HepG2 (cell line): ENCODE measurements at regions not wholly inside any gene's neighbourhood (a gene's known extent, or its start where the extent isn't known, plus 50 kb on each side); places are given as distances from the start of the nearest gene placed in this dataset.

Source experiments
- ATAC-seq: fragments of 200-7000 bp; cut with Tn5 transposase; 3 replicates; pipeline ENCODE4 v1.9.1; 2020; ENCODE audit warnings: mild to moderate bottlenecking, moderate library complexity
- BruUV-seq: library from RNA; stranded (reverse); fragments of 400-500 nt; replicated peaks from 2 replicates; lab custom pipeline; 2021; lab: Mats Ljungman, UMichigan
- CTCF ChIA-PET: fragments of 300-600 bp; formaldehyde crosslinking; extraction: SDS; loops from one replicate; lab custom pipeline; 2021; ENCODE audit warnings: low total read pairs, inconsistent platforms, low intra/inter-chr PET ratio; lab: Yijun Ruan, JAX
- POLR2A ChIA-PET: fragments of 350-600 bp; sonication (Branson Sonifier 250); formaldehyde crosslinking; loops from one replicate; lab custom pipeline; 2020; ENCODE audit warnings: antibody characterized with exemption, inconsistent platforms; lab: Yijun Ruan, JAX
- DNase-seq: peaks from one replicate; pipeline ENCODE4 v3.0.0-alpha.2; 2015; ENCODE audit warnings: low spot score
- FAIRE-seq: peaks from 3 replicates; lab custom pipeline; 2011; peaks lifted over from hg19 to GRCh38; lab: Jason Lieb, UNC
- H2AFZ ChIP-seq: one replicate; pipeline ENCODE4 v1.6.1; 2011; ENCODE audit warnings: low read length, inconsistent platforms
- H3K27ac ChIP-seq: fragments of 300-600 bp; 3 replicates; pipeline ENCODE4 v1.8.0; 2011; ENCODE audit warnings: mixed run types, mild to moderate bottlenecking, mixed read lengths, low read length, inconsistent platforms; ENCODE audit not compliant: insufficient read depth; ENCODE audit errors: extremely low read length
- H3K27me3 ChIP-seq, 2 experiments: fragments of 200-600 bp in 1 of 2; 2 replicates in 1 of 2; 3 replicates in 1 of 2; pipeline versions ENCODE4 v1.6.0 to v1.8.0; 2011; ENCODE audit warnings: low read length in 2 of 2, mild to moderate bottlenecking in 2 of 2, moderate library complexity in 2 of 2, inconsistent platforms in 1 of 2; ENCODE audit not compliant: insufficient read depth in 2 of 2, control insufficient read depth in 1 of 2
- H3K36me3 ChIP-seq, 2 experiments: fragments of 200-600 bp in 1 of 2; replicated peaks in 1 of 2; 2 replicates in 1 of 2; 3 replicates in 1 of 2; pipeline versions ENCODE4 v1.5.1 to v1.8.0; 2011; ENCODE audit warnings: low read length in 2 of 2, inconsistent platforms in 1 of 2; ENCODE audit not compliant: insufficient read depth in 2 of 2, control insufficient read depth in 1 of 2
- H3K4me1 ChIP-seq: 2 replicates; pipeline ENCODE4 v1.5.1; 2012; ENCODE audit warnings: low read length, inconsistent platforms; ENCODE audit not compliant: insufficient read depth
- H3K4me2 ChIP-seq: 2 replicates; pipeline ENCODE4 v1.6.0; 2011; ENCODE audit warnings: low read depth, low read length, inconsistent platforms
- H3K4me3 ChIP-seq, 3 experiments: fragments of 200-600 bp in 1 of 3; sonication (generic), shearing (Covaris generic) in 1 of 3; replicated peaks in 1 of 3; 2 replicates each; pipeline ENCODE4 v1.5.1; 2011 to 2016; ENCODE audit warnings: low read length in 3 of 3, inconsistent platforms in 2 of 3, low read depth in 2 of 3, mild to moderate bottlenecking in 2 of 3, control low read depth in 1 of 3, mixed read lengths in 1 of 3; ENCODE audit not compliant: insufficient read depth in 1 of 3
- H3K79me2 ChIP-seq: one replicate; pipeline ENCODE4 v1.6.1; 2011; ENCODE audit warnings: low read length, inconsistent platforms; ENCODE audit not compliant: insufficient read depth
- H3K9ac ChIP-seq: 2 replicates; pipeline ENCODE4 v1.6.0; 2011; ENCODE audit warnings: mild to moderate bottlenecking, low read depth, low read length, inconsistent platforms; ENCODE audit not compliant: insufficient read depth
- H3K9me3 ChIP-seq: 2 replicates; pipeline ENCODE4 v1.5.1; 2012; ENCODE audit warnings: mild to moderate bottlenecking, low read length
- H4K20me1 ChIP-seq: 2 replicates; pipeline ENCODE4 v1.6.0; 2011; ENCODE audit warnings: inconsistent platforms, mild to moderate bottlenecking, low read length, moderate library complexity; ENCODE audit not compliant: insufficient read depth
- ARNTL ChIP-seq: sonication (generic); formaldehyde crosslinking; IDR thresholded peaks from 2 replicates; pipeline ENCODE4 v1.4.0; 2020; ENCODE audit warnings: mild to moderate bottlenecking, missing genetic modification reagents
- ASH2L ChIP-seq: fragments of 300-600, 200-600 bp; sonication (generic); IDR thresholded peaks from 2 replicates; pipeline ENCODE4 v1.7.0; 2017; ENCODE audit warnings: low read depth, mild to moderate bottlenecking, moderate library complexity, mixed read lengths, low read length; ENCODE audit not compliant: insufficient read length
- JUN ChIP-seq: sonication (generic); formaldehyde crosslinking; IDR thresholded peaks from 2 replicates; pipeline ENCODE4 v1.4.0; 2020; ENCODE audit warnings: mild to moderate bottlenecking, missing genetic modification reagents
- KAT8 ChIP-seq: IDR thresholded peaks from 2 replicates; pipeline ENCODE4 v1.6.1; 2016; ENCODE audit warnings: missing genetic modification reagents, missing compliant biosample characterization
- KDM3A ChIP-seq: IDR thresholded peaks from 2 replicates; pipeline ENCODE4 v1.6.1; 2018; ENCODE audit warnings: low read depth, missing compliant biosample characterization
- KMT2A ChIP-seq: sonication (generic); formaldehyde crosslinking; IDR thresholded peaks from 2 replicates; pipeline ENCODE4 v1.4.0; 2020; ENCODE audit warnings: missing genetic modification reagents
- SNAPC5 ChIP-seq: sonication (generic); formaldehyde crosslinking; IDR thresholded peaks from 2 replicates; pipeline ENCODE4 v1.8.1; 2023; ENCODE audit warnings: mild to moderate bottlenecking, missing genetic modification reagents, borderline replicate concordance
- SP1 ChIP-seq, 2 experiments: fragments of 450-650 bp in 1 of 2; sonication (generic) in 1 of 2; formaldehyde crosslinking in 1 of 2; IDR thresholded peaks; 2 replicates each; pipeline versions ENCODE4 v1.4.0 to v1.6.1; 2016 to 2020; ENCODE audit warnings: missing genetic modification reagents in 1 of 2
- TBX2 ChIP-seq: sonication (generic); formaldehyde crosslinking; IDR thresholded peaks from 2 replicates; pipeline ENCODE4 v1.5.0; 2020; ENCODE audit warnings: missing genetic modification reagents, mild to moderate bottlenecking, borderline replicate concordance
- THRA ChIP-seq: sonication (generic); formaldehyde crosslinking; IDR thresholded peaks from 2 replicates; pipeline ENCODE4 v1.4.0; 2020; ENCODE audit warnings: missing genetic modification reagents, borderline replicate concordance
- ZIK1 ChIP-seq: sonication (generic); formaldehyde crosslinking; IDR thresholded peaks from 2 replicates; pipeline ENCODE4 v1.5.0; 2020; ENCODE audit warnings: mild to moderate bottlenecking, low read depth, missing genetic modification reagents, borderline replicate concordance
- ZNF296 ChIP-seq: sonication (generic); formaldehyde crosslinking; conservative IDR thresholded peaks from 2 replicates; pipeline ENCODE4 v1.5.0; 2020; ENCODE audit warnings: mild to moderate bottlenecking, missing genetic modification reagents
- ZNF430 ChIP-seq: sonication (generic); formaldehyde crosslinking; IDR thresholded peaks from 2 replicates; pipeline ENCODE4 v1.9.0; 2021; ENCODE audit warnings: mild to moderate bottlenecking, missing genetic modification reagents
- ZNF557 ChIP-seq: sonication (generic); formaldehyde crosslinking; IDR thresholded peaks from 2 replicates; pipeline ENCODE4 v1.4.0; 2020; ENCODE audit warnings: missing genetic modification reagents
- ZNF737 ChIP-seq: sonication (generic); formaldehyde crosslinking; IDR thresholded peaks from 2 replicates; pipeline ENCODE4 v1.5.0; 2020; ENCODE audit warnings: missing genetic modification reagents, mild to moderate bottlenecking, borderline replicate concordance
- ZNF768 ChIP-seq: sonication (generic); formaldehyde crosslinking; IDR thresholded peaks from 2 replicates; pipeline ENCODE4 v1.4.0; 2020; ENCODE audit warnings: missing genetic modification reagents
- ZSCAN29 ChIP-seq: sonication (generic); formaldehyde crosslinking; conservative IDR thresholded peaks from 2 replicates; pipeline ENCODE4 v1.4.0; 2020; ENCODE audit warnings: mild to moderate bottlenecking, missing genetic modification reagents
- in situ Hi-C: cut with HindIII; loops from 2 replicates; pipeline ENCODE4 v1.10.0; 2017; ENCODE audit warnings: low pct_unique_long_range_greater_than_20kb; ENCODE audit not compliant: extremely low pct_ligation_motif_present
- intact Hi-C: fragments of 100-400 bp; cut with micrococcal nuclease; formaldehyde crosslinking; loops from one replicate; pipeline ENCODE4 v1.10.0; 2022; ENCODE audit not compliant: unreplicated experiment
- TF ChIP-seq, protein P1 (sequence below): sonication (generic); formaldehyde crosslinking; IDR thresholded peaks from 2 replicates; pipeline ENCODE4 v1.4.0; 2020; ENCODE audit warnings: mild to moderate bottlenecking, missing genetic modification reagents

DNA sequence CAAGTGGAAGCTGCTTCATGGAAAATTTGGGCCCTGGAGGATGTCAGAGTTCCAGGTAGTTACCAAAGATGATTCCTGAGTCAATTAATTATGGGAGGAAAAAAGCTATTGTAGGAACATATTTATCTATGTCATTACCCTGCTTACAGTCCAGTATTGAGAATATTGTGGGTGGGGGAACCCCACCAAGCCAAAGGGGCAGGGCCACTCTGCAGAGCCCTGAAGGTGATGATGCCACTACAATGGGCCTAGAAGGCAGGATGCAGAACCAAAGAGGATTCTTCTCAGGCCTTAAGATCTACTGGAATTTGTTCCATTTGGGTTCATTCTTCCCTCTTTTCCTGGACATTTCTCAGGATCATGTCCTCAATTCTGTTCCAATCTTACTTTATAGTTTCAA, 375.2 kb upstream of the MARCKS start:
- H3K4me1 ChIP-seq = peaks cover 11% of the 10 kb centered on the region; the same call in 1 of the 2 replicates
- in situ Hi-C loops (no loop called here), intact Hi-C loops (no loop called here)
- no peaks in the 10 kb centered on the region; a peak in 1 of 5 replicates for H3K27me3 ChIP-seq
- no peak overlapping the region for H3K9ac ChIP-seq
- no peaks in the 10 kb centered on the region for H3K79me2 ChIP-seq
- POLR2A ChIA-PET = no interaction called here
- H2AFZ ChIP-seq = no peak overlapping the region
- TF ChIP-seq KDM3A (no peak), ZNF737 (no peak), KMT2A (CRISPR knock-in tag) (no peak), ZNF768 (CRISPR knock-in tag) (no peak), ASH2L (no peak), THRA (CRISPR knock-in tag) (no peak), JUN (no peak), KAT8 (CRISPR knock-in tag) (no peak), ZIK1 (CRISPR knock-in tag) (no peak), ZNF430 (CRISPR knock-in tag) (no peak), ZSCAN29 (no peak), ZNF296 (CRISPR knock-in tag) (no peak), ARNTL (CRISPR knock-in tag) (no peak), SNAPC5 (no peak), TBX2 (CRISPR knock-in tag) (no peak), ZNF557 (no peak), SP1 (IDR thresholded peaks at IDR 0.05) (no peak), SP1 (CRISPR knock-in tag; IDR thresholded peaks at IDR 0.05) (no peak)
- TF ChIP-seq, protein P1, sequence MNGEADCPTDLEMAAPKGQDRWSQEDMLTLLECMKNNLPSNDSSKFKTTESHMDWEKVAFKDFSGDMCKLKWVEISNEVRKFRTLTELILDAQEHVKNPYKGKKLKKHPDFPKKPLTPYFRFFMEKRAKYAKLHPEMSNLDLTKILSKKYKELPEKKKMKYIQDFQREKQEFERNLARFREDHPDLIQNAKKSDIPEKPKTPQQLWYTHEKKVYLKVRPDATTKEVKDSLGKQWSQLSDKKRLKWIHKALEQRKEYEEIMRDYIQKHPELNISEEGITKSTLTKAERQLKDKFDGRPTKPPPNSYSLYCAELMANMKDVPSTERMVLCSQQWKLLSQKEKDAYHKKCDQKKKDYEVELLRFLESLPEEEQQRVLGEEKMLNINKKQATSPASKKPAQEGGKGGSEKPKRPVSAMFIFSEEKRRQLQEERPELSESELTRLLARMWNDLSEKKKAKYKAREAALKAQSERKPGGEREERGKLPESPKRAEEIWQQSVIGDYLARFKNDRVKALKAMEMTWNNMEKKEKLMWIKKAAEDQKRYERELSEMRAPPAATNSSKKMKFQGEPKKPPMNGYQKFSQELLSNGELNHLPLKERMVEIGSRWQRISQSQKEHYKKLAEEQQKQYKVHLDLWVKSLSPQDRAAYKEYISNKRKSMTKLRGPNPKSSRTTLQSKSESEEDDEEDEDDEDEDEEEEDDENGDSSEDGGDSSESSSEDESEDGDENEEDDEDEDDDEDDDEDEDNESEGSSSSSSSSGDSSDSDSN = no peak
- CTCF ChIA-PET = no interaction called here
- no peak overlapping the region for H3K4me3 ChIP-seq
- no peak overlapping the region for H3K4me2 ChIP-seq
- no peak for ATAC-seq
- no peaks in the 10 kb centered on the region for H4K20me1 ChIP-seq
- H3K9me3 ChIP-seq = no peaks in the 10 kb centered on the region
- BruUV-seq = no TSS peak
- DNase-seq = no peak
- no peak overlapping the region for H3K27ac ChIP-seq
- FAIRE-seq = no peak
- no peaks in the 10 kb centered on the region for H3K36me3 ChIP-seq
